Gastroesophageal sphincter (tissue), 4 donors: ENCODE measurements at regions not wholly inside any gene's neighbourhood (a gene's known extent, or its start where the extent isn't known, plus 50 kb on each side); places are given as distances from the start of the nearest gene placed in this dataset.
"Not testable (repeated sequence)": the region's sequence is repeated elsewhere in the genome, so short reads cannot be mapped to it uniquely, and the experiment has no call there.

ENCODE experiments used
- ATAC-seq: fragments of 150-250 bp; one replicate; pipeline ENCODE4 v1.9.1; 2016; ENCODE audit warnings: mild to moderate bottlenecking, moderate library complexity
- H3K27ac ChIP-seq, 4 donors: fragments of 200-600 bp; sonication (generic) in 3 of 4; 1 replicate in 3 of 4; 2 replicates in 1 of 4; pipeline ENCODE4 v1.5.1; 2016 to 2019
- H3K27me3 ChIP-seq: fragments of 200-600 bp; sonication (generic); one replicate; pipeline ENCODE4 v1.5.1; 2019
- H3K36me3 ChIP-seq, 2 donors: fragments of 200-600 bp; sonication (generic); one replicate each; pipeline ENCODE4 v1.5.1; 2019; ENCODE audit warnings: control low read depth in 1 of 2
- H3K4me1 ChIP-seq, 3 donors: fragments of 200-600 bp; sonication (generic); 1 replicate in 2 of 3; 2 replicates in 1 of 3; pipeline ENCODE4 v1.5.1; 2016 to 2019; ENCODE audit warnings: control low read depth in 2 of 3
- H3K4me3 ChIP-seq, 2 donors: fragments of 200-600 bp; sonication (generic); one replicate each; pipeline ENCODE4 v1.5.1; 2019; ENCODE audit warnings: mild to moderate bottlenecking in 1 of 2, moderate library complexity in 1 of 2
- H3K9me3 ChIP-seq, 3 donors: fragments of 200-600 bp; sonication (generic); one replicate each; pipeline ENCODE4 v1.5.1; 2017 to 2019; ENCODE audit warnings: control low read depth in 2 of 3
- CTCF ChIP-seq, 4 experiments: fragments of 200-600 bp in 2 of 4; fragments of 450-650 bp in 2 of 4; sonication (generic) in 1 of 4; IDR thresholded peaks; one replicate each; pipeline ENCODE4 v1.5.1; 2017 to 2019; ENCODE audit warnings: antibody characterized with exemption in 4 of 4, mild to moderate bottlenecking in 2 of 4, moderate library complexity in 2 of 4
- EP300 ChIP-seq: sonication (generic); formaldehyde crosslinking; IDR thresholded peaks from one replicate; pipeline ENCODE4 v1.6.1; 2017; ENCODE audit warnings: antibody characterized with exemption, mild to moderate bottlenecking
- POLR2A ChIP-seq, 2 donors: fragments of 450-650 bp; IDR thresholded peaks; one replicate each; pipeline ENCODE4 v1.6.1; 2017; ENCODE audit warnings: antibody characterized with exemption in 2 of 2, mild to moderate bottlenecking in 2 of 2, moderate library complexity in 1 of 2
- POLR2AphosphoS5 ChIP-seq: sonication (generic); formaldehyde crosslinking; IDR thresholded peaks from one replicate; pipeline ENCODE4 v1.6.1; 2017; ENCODE audit warnings: antibody characterized with exemption
- WGBS, 2 donors: methylation state at CpG; one replicate each; pipeline ENCODE4 v1.1.5; 2018; ENCODE audit warnings: low coverage in 1 of 2; 5-methylcytosine and 5-hydroxymethylcytosine counted together

- Histone ChIP-seq H3K4me1 (no peaks in the 10 kb centered on the region), H3K4me3 (no peak overlapping the region), H3K9me3 (peaks cover 0 to 6% (median 0%) of the 10 kb centered on the region in 3 donors), H3K36me3 (no peaks in the 10 kb centered on the region), H3K27me3 (no peaks in the 10 kb centered on the region), H3K27ac (no peak overlapping the region)
- 64 to 89% methylated on average over 2 to 3 of the region's 3 CpGs for WGBS, 2 donors
- no peak for ATAC-seq
- TF ChIP-seq POLR2A (IDR thresholded peaks at IDR 0.05) (no peak), CTCF (IDR thresholded peaks at IDR 0.05) (no peak), POLR2AphosphoS5 (no peak), EP300 (no peak)
These were observed 215.7 kb downstream of the SYT10 start for GRCh38 chr12:33223956-33224355.

- H3K4me3 ChIP-seq = no peak overlapping the region
- no peaks in the 10 kb centered on the region for H3K36me3 ChIP-seq
- no peaks in the 10 kb centered on the region for H3K27me3 ChIP-seq
- ATAC-seq = no peak
- H3K27ac ChIP-seq = no peak overlapping the region
- WGBS, 2 donors = 92 to 100% methylated on average over 1 to 2 of the region's 4 CpGs
- TF ChIP-seq POLR2A (IDR thresholded peaks at IDR 0.05) = no peak
- no peak for TF ChIP-seq CTCF (IDR thresholded peaks at IDR 0.05)
- no peak for TF ChIP-seq EP300
- TF ChIP-seq POLR2AphosphoS5 = no peak
- H3K9me3 ChIP-seq = peaks cover 0 to 18% (median 0%) of the 10 kb centered on the region in 3 donors
- no peaks in the 10 kb centered on the region for H3K4me1 ChIP-seq
These were observed 217.3 kb downstream of the SYT10 start for GRCh38 chr12:33222357-33222756.

GRCh38 chr12:33205981-33206380, 233.6 kb downstream of the SYT10 start:
- Histone ChIP-seq H3K27ac (no peak overlapping the region), H3K9me3 (peaks cover 0 to 8% (median 0%) of the 10 kb centered on the region in 3 donors), H3K36me3 (no peaks in the 10 kb centered on the region), H3K4me1 (no peaks in the 10 kb centered on the region), H3K4me3 (no peak overlapping the region), H3K27me3 (no peaks in the 10 kb centered on the region)
- 28 to 42% methylated on average over 2 of the region's 2 CpGs for WGBS, 2 donors
- no peak for ATAC-seq
- no peak for TF ChIP-seq CTCF (IDR thresholded peaks at IDR 0.05)
- TF ChIP-seq POLR2A (IDR thresholded peaks at IDR 0.05) = no peak
- TF ChIP-seq POLR2AphosphoS5 = no peak
- TF ChIP-seq EP300 = no peak

GRCh38 chr12:33194389-33194788, 245.2 kb downstream of the SYT10 start:
- not testable (repeated sequence) for H3K27ac ChIP-seq, H3K27me3 ChIP-seq, H3K4me3 ChIP-seq, ATAC-seq, H3K36me3 ChIP-seq, H3K4me1 ChIP-seq
- H3K9me3 ChIP-seq = peaks cover 0 to 27% (median 0%) of the 10 kb centered on the region in 3 donors

- Histone ChIP-seq H3K36me3 (no peaks in the 10 kb centered on the region), H3K9me3 (peaks cover 0 to 23% (median 0%) of the 10 kb centered on the region in 3 donors), H3K4me1 (no peaks in the 10 kb centered on the region), H3K27me3 (no peaks in the 10 kb centered on the region), H3K27ac (no peak overlapping the region), H3K4me3 (no peak overlapping the region)
- 80 to 83% methylated on average over 2 to 4 of the region's 4 CpGs for WGBS, 2 donors
- no peak for TF ChIP-seq EP300
- TF ChIP-seq POLR2A (IDR thresholded peaks at IDR 0.05) = no peak
- no peak for TF ChIP-seq CTCF (IDR thresholded peaks at IDR 0.05)
- no peak for TF ChIP-seq POLR2AphosphoS5
- ATAC-seq = no peak
These were observed 247.4 kb downstream of the SYT10 start for GRCh38 chr12:33192226-33192625.

GRCh38 chr12:33187409-33187808, 252.2 kb downstream of the SYT10 start:
- TF ChIP-seq EP300 (no peak), CTCF (IDR thresholded peaks at IDR 0.05) (no peak), POLR2AphosphoS5 (no peak)
- no peak for ATAC-seq
- no peak overlapping the region for H3K4me3 ChIP-seq
- H3K27me3 ChIP-seq = no peaks in the 10 kb centered on the region
- no peaks in the 10 kb centered on the region for H3K36me3 ChIP-seq
- H3K4me1 ChIP-seq = no peaks in the 10 kb centered on the region
- no peak overlapping the region for H3K27ac ChIP-seq
- peaks cover 0 to 15% (median 0%) of the 10 kb centered on the region in 3 donors for H3K9me3 ChIP-seq
